GM23248 (cell line): ENCODE measurements at regions not wholly inside any gene's neighbourhood (a gene's known extent, or its start where the extent isn't known, plus 50 kb on each side); places are given as distances from the start of the nearest gene placed in this dataset.

Experiments
- EZH2 ChIP-seq: fragments of 200-600 bp; sonication (generic); IDR thresholded peaks from 2 replicates; pipeline ENCODE4 v1.6.1; 2018; ENCODE audit warnings: antibody characterized with exemption, mild to moderate bottlenecking; ENCODE audit not compliant: insufficient read depth, poor library complexity, severe bottlenecking
- EZH2phosphoT487 ChIP-seq: fragments of 200-600 bp; sonication (generic); IDR thresholded peaks from 2 replicates; pipeline ENCODE4 v1.6.1; 2018; ENCODE audit warnings: antibody characterized with exemption, moderate library complexity, mild to moderate bottlenecking, low read depth; ENCODE audit not compliant: insufficient read depth

- TF ChIP-seq EZH2 = no peak
- TF ChIP-seq EZH2phosphoT487 = no peak
Observed at GRCh38 chr5:29750453-29750852, 1443.0 kb upstream of the CDH6 start.
